ENCODE measurements at regions not wholly inside any gene's neighbourhood (a gene's known extent, or its start where the extent isn't known, plus 50 kb on each side); places are given as distances from the start of the nearest gene placed in this dataset.

- TF ChIP-seq POLR2AphosphoS5 (IDR thresholded peaks at IDR 0.05; ENCODE audit: low read depth, low read length) (no peak), FOXP2 (optimal IDR thresholded peaks at IDR 0.05; ENCODE audit: borderline replicate concordance, extremely low read depth, extremely low read length, insufficient read depth) (no peak), TAF1 (IDR thresholded peaks at IDR 0.05; ENCODE audit: borderline replicate concordance, insufficient read depth, low read length) (no peak), REST (IDR thresholded peaks at IDR 0.05; ENCODE audit: insufficient read depth in 1 of 2, low read depth in 2 of 2, low read length in 2 of 2) (no peak), SIN3A (IDR thresholded peaks at IDR 0.05; ENCODE audit: borderline replicate concordance, insufficient read depth, low read length) (no peak)
These were observed 694.0 kb downstream of the SQOR start for GRCh38 chr15:46328821-46329220.

GRCh38 chr15:46329876-46330275 lies 695.0 kb downstream of the SQOR start:
- no peak for TF ChIP-seq REST (IDR thresholded peaks at IDR 0.05; ENCODE audit: insufficient read depth in 1 of 2, low read depth in 2 of 2, low read length in 2 of 2)
- no peak for TF ChIP-seq TAF1 (IDR thresholded peaks at IDR 0.05; ENCODE audit: borderline replicate concordance, insufficient read depth, low read length)
- no peak for TF ChIP-seq POLR2AphosphoS5 (IDR thresholded peaks at IDR 0.05; ENCODE audit: low read depth, low read length)
- TF ChIP-seq SIN3A (IDR thresholded peaks at IDR 0.05; ENCODE audit: borderline replicate concordance, insufficient read depth, low read length), result no peak
- no peak for TF ChIP-seq FOXP2 (optimal IDR thresholded peaks at IDR 0.05; ENCODE audit: borderline replicate concordance, extremely low read depth, extremely low read length, insufficient read depth)

- TF ChIP-seq REST (IDR thresholded peaks at IDR 0.05; ENCODE audit: insufficient read depth in 1 of 2, low read depth in 2 of 2, low read length in 2 of 2) (no peak), SIN3A (IDR thresholded peaks at IDR 0.05; ENCODE audit: borderline replicate concordance, insufficient read depth, low read length) (no peak), POLR2AphosphoS5 (IDR thresholded peaks at IDR 0.05; ENCODE audit: low read depth, low read length) (no peak), FOXP2 (optimal IDR thresholded peaks at IDR 0.05; ENCODE audit: borderline replicate concordance, extremely low read depth, extremely low read length, insufficient read depth) (no peak), TAF1 (IDR thresholded peaks at IDR 0.05; ENCODE audit: borderline replicate concordance, insufficient read depth, low read length) (no peak)
These were observed 696.7 kb downstream of the SQOR start for GRCh38 chr15:46331546-46331945.

- no peak for TF ChIP-seq FOXP2 (optimal IDR thresholded peaks at IDR 0.05; ENCODE audit: borderline replicate concordance, extremely low read depth, extremely low read length, insufficient read depth)
- TF ChIP-seq SIN3A (IDR thresholded peaks at IDR 0.05; ENCODE audit: borderline replicate concordance, insufficient read depth, low read length), result no peak
- TF ChIP-seq POLR2AphosphoS5 (IDR thresholded peaks at IDR 0.05; ENCODE audit: low read depth, low read length), result no peak
These were observed 708.5 kb downstream of the SQOR start for GRCh38 chr15:46343196-46343935.

GRCh38 chr15:46344115-46344724 lies 709.4 kb downstream of the SQOR start:
- TF ChIP-seq SIN3A (IDR thresholded peaks at IDR 0.05; ENCODE audit: borderline replicate concordance, insufficient read depth, low read length), result no peak
- no peak for TF ChIP-seq POLR2AphosphoS5 (IDR thresholded peaks at IDR 0.05; ENCODE audit: low read depth, low read length)
- no peak for TF ChIP-seq REST (IDR thresholded peaks at IDR 0.05; ENCODE audit: insufficient read depth in 1 of 2, low read depth in 2 of 2, low read length in 2 of 2)
